Epithelial cell of proximal tubule (primary cell): ENCODE measurements at regions not wholly inside any gene's neighbourhood (a gene's known extent, or its start where the extent isn't known, plus 50 kb on each side); places are given as distances from the start of the nearest gene placed in this dataset.

Experiments used
- DNase-seq: peaks from one replicate; pipeline ENCODE4 v3.0.0-alpha.2; 2011; ENCODE audit warnings: low read depth
- H3K4me3 ChIP-seq: 2 replicates; pipeline ENCODE4 v1.5.1; 2011; ENCODE audit warnings: low read depth, mild to moderate bottlenecking, low read length
- CTCF ChIP-seq: conservative IDR thresholded peaks from 2 replicates; pipeline ENCODE4 v1.5.1; 2012; ENCODE audit warnings: low read depth, mild to moderate bottlenecking, low read length

- no peak for TF ChIP-seq CTCF
- no peak for DNase-seq
- no peak overlapping the region for H3K4me3 ChIP-seq
Measured at GRCh38 chr12:102534899-102535298, 54.5 kb upstream of the IGF1 start.

GRCh38 chr12:102533483-102534215 lies 53.3 kb upstream of the IGF1 start:
- DNase-seq, result no peak

More at GRCh38 chr12:102533483-102534215, 53.3 kb upstream of the IGF1 start:
- no peak overlapping the region for H3K4me3 ChIP-seq
- no peak for TF ChIP-seq CTCF
